ENCODE measurements at regions not wholly inside any gene's neighbourhood (a gene's known extent, or its start where the extent isn't known, plus 50 kb on each side); places are given as distances from the start of the nearest gene placed in this dataset.
A peak's percentile ranks its signal among the peaks of the same experiment; 100 is the strongest.
"Not testable (repeated sequence)": the region's sequence is repeated elsewhere in the genome, so short reads cannot be mapped to it uniquely, and the experiment has no call there.

GRCh38 chr17:68782789-68783188 lies 172.4 kb downstream of the ABCA8 start:
- DNase-seq (ENCODE audit: low read depth in 4 of 4, low spot score in 3 of 4), result no peak

- DNase-seq (ENCODE audit: low read depth in 4 of 4, low spot score in 3 of 4), result no peak
Observed at GRCh38 chr17:68780596-68780995, 174.6 kb downstream of the ABCA8 start.

GRCh38 chr17:68778726-68779125 lies 176.5 kb downstream of the ABCA8 start:
- no peak for DNase-seq (ENCODE audit: low read depth in 4 of 4, low spot score in 3 of 4)

DNA sequence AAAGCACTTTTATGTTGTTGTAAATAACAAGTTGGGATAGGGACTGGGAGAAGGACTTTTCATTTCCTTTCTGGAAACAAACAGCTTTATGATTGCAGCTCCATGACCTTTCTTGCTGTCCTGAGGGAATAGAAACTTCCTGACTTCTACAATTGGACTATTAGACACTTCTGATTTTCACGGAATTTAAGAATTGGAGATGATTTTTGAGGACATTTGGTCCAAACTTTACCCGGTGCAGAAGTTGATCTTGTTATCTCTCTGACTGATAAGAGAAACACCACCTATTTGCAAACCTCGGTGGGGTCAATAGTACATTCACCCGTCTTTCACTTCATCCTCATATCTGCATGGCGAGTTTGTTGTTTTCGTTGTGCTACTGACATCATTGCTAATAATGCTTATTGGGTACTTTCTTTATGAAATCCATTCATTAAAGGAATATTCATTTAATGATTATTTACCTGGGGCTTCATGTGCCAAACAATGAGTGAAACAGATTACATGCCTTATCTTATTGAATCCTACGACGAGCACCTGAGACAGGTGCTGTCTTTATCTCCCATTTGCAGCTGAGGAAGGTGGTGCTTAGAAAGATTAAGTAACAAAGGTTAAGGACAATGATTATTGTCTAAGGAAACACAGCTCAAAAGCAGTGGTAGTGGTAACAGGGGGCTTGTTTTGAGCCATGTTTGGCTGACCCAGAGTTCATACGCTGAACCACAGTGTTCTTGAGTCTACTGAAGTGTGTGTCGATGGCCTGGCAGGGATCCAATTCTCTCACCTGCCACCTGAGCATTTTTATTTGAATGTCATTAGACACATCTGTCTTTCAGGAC lies 176.9 kb upstream of the FAM20A start:
- peak in 1 of 4 donors; percentile 11 for DNase-seq (ENCODE audit: low read depth in 4 of 4, low spot score in 3 of 4)

GRCh38 chr17:68777243-68777855 lies 176.2 kb upstream of the FAM20A start:
- peak in 3 of 4 donors; percentile 51 to 68 (median 53) for DNase-seq (ENCODE audit: low read depth in 4 of 4, low spot score in 3 of 4)

GRCh38 chr17:68776451-68776850 lies 175.3 kb upstream of the FAM20A start:
- no peak for DNase-seq (ENCODE audit: low read depth in 4 of 4, low spot score in 3 of 4)

DNA sequence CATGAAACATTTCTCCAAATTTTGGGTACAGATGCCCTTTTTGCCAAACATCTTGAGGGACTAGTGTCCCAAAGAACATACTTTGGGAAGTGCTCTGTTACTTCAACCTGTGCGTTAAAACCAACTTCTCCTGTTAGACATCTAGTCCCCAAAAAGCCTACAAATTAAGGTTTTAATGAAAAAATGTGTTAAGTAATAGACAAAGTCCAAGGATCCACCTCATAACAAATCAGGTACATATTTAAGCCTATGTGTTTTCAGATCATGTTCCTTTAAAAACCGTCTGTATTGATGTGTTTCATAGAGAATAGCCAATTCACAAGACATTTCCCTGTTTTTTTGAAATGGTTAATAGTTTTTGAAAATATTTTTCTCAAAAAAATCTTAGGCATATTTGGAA lies 174.8 kb upstream of the FAM20A start:
- DNase-seq (ENCODE audit: low read depth in 4 of 4, low spot score in 3 of 4), result no peak

- DNase-seq (ENCODE audit: low read depth in 4 of 4, low spot score in 3 of 4), result no peak
Observed at GRCh38 chr17:68775318-68775717, 174.2 kb upstream of the FAM20A start.

- peak in 2 of 4 donors; percentile 35 to 43 for DNase-seq (ENCODE audit: low read depth in 4 of 4, low spot score in 3 of 4)
Observed at GRCh38 chr17:68771867-68772515, 170.8 kb upstream of the FAM20A start.

GRCh38 chr17:68768804-68769203 lies 167.6 kb upstream of the FAM20A start:
- no peak for DNase-seq (ENCODE audit: low read depth in 4 of 4, low spot score in 3 of 4)

DNA sequence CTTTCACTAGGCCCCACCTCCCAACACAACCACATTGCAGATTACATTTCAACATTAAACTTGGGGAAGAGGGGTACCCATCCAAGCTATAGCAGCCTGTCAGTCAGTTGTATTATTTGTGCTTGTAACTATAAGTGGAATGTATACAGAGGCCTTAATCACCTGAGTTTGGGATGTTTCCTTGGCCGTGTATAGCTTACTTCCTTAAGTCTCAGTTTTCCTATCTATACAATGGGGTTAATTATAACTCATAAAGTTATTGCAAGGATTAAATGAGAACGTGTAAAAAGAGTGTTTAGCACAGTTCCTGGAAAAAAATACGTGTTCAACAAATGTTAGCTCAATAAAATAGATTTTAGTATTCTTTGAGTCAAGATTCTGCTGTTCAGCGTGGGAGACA lies 165.5 kb upstream of the FAM20A start:
- DNase-seq (ENCODE audit: low read depth in 4 of 4, low spot score in 3 of 4), result no peak

DNA sequence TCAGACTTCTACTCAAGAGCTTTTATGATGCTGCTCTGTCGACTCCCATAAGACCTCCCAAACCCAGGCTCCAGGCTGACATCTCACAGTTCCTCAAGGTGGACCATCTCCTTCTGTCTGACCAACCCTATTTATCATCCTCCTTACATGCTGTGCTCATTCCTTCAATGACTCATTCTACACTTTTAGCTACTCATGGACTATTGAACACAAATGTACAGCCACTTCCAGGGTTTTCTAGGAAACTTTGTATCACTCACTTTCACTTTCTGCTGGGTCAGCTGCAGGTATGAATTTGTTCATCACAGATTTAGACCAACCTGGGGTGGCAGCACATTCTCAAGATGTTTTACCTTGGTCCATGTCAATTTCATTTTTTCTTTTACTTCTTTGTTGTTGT lies 162.4 kb upstream of the FAM20A start:
- no peak for DNase-seq (ENCODE audit: low read depth in 4 of 4, low spot score in 3 of 4)

GRCh38 chr17:68762911-68763310 lies 161.7 kb upstream of the FAM20A start:
- DNase-seq (ENCODE audit: low read depth in 4 of 4, low spot score in 3 of 4), result no peak

GRCh38 chr17:68760141-68760475 lies 158.9 kb upstream of the FAM20A start:
- DNase-seq (ENCODE audit: low read depth in 4 of 4, low spot score in 3 of 4), result no peak

- peak; percentile 72 to 86 (median 84) for DNase-seq (ENCODE audit: low read depth in 4 of 4, low spot score in 3 of 4)
Observed at GRCh38 chr17:68759343-68760140, 158.4 kb upstream of the FAM20A start.

DNA sequence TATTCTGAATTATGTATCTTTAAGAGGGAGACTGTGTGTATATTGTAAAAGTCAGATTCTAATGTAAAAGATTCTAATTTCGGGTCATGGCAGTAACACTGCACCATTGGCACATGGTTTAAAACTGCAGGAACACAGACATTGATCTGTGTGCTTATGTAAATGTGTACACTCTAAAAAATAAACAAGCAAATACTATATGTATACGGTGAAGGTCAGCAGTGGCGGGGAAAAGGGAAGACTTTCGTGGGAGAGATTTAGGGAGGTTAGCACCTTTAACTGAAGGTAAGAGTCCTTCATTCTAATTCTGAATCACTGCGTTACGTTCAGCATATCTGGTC lies 157.8 kb upstream of the FAM20A start:
- no peak for DNase-seq (ENCODE audit: low read depth in 4 of 4, low spot score in 3 of 4)

DNA sequence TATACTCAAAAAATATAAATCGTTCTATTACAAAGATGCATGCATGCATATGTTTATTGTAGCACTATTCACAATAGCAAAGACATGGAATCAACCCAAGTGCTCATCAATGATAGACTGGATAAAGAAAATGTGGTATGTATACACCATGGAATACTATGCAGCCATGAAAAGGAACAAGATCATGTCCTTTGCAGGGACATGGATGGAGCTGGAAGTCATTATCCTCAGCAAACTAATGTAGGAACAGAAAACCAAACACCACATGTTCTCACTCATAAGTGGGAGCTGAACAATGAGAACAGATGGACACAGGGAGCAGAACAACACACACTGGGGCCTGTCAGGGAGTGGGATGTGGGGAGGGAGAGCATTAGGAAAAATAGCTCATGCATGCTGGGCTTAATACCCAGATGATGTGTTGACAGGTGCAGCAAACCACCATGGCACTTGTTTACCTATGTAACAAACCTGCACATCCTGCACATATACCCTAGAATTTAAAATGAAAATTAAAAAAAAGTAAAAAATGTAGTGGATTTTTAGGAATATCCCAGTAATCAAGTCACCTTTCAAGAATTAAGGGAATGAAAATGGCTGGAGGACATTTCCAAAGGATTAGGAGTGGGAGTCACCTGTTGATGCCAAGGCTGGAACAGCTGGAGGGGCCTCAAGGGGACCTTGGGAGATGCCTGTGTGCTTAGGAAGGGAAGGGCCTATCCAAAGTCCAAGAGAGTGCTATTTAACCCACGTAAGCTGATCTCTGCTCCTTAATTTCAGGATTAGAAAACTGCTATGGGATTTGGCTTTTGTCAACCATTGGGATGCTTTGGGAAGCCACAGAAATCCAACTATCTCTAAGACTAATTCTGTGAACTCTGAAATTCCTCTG lies 156.9 kb upstream of the FAM20A start:
- DNase-seq (ENCODE audit: low read depth in 4 of 4, low spot score in 3 of 4), result not testable (repeated sequence)

DNA sequence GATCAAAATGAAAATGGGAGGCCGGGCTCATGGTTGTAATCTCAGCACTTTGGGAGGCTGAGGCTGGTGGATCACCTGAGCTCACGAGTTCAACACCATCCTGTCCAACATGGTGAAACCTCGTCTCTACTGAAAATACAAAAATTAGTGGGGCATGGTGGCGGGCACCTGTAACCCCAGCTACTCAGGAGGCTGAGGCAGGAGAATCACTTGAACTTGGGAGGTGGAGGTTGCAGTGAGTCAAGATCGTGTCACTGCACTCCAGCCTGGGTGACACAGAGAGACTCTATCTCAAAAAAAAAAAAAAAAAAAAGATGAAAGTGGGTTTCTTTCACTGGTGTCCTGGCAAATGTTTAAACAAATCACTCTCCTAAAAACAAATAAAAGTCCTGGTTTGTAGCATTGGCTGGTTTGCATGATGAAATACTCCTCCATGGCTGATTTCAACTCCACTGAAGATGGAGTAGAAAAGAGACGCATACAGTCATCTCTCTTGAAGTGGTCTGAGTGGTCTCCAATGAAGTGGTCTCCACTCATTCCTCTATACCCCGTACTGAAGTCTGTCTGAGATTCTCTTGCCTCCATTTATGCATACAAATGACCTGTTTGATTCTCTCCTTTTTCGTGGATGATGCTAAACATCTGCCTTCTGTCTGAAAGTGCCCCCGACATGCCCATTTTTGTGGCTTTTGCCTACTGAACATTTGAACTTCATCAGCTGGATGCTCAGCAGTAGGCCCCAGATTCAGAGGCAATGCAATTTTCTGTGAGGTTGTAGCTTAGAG lies 153.0 kb upstream of the FAM20A start:
- no peak for DNase-seq (ENCODE audit: low read depth in 4 of 4, low spot score in 3 of 4)

DNA sequence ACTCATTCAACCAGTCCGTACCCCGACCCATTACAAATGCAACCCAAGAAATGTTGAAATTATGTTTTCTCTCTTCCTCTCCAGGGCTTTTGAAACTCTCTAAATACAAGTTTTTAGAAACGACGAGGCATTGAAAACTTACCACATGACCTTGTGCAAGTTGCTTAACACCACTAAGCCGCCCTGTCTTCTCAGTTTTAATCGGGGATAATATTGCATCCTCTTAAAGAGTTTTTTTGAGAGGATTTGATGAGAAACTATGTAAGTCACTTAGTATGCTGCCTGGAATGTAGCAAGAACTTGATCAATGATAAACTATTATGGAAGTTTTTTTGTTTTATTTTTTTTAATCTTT lies 149.0 kb upstream of the FAM20A start:
- no peak for DNase-seq (ENCODE audit: low read depth in 4 of 4, low spot score in 3 of 4)

All from right renal pelvis (tissue), 4 donors.